Ascending aorta (tissue), 2 donors: ENCODE measurements at regions not wholly inside any gene's neighbourhood (a gene's known extent, or its start where the extent isn't known, plus 50 kb on each side); places are given as distances from the start of the nearest gene placed in this dataset.

Source experiments
- DNase-seq, 2 donors: peaks; one replicate each; pipeline ENCODE4 v3.0.0-alpha.2; 2019; ENCODE audit warnings: low spot score in 2 of 2
- H3K27ac ChIP-seq, 2 donors: fragments of 200-600 bp; sonication (generic); one replicate each; pipeline ENCODE4 v1.5.1; 2016 to 2017; ENCODE audit warnings: mild to moderate bottlenecking in 1 of 2
- H3K27me3 ChIP-seq: fragments of 200-600 bp; sonication (generic); one replicate; pipeline ENCODE4 v1.5.1; 2017
- H3K36me3 ChIP-seq, 2 donors: fragments of 200-600 bp; sonication (generic); one replicate each; pipeline ENCODE4 v1.5.1; 2016
- H3K4me1 ChIP-seq, 2 donors: fragments of 200-600 bp; sonication (generic); one replicate each; pipeline ENCODE4 v1.5.1; 2016 to 2017; ENCODE audit warnings: mild to moderate bottlenecking in 1 of 2
- H3K4me3 ChIP-seq, 2 donors: fragments of 200-600 bp; sonication (generic); one replicate each; pipeline ENCODE4 v1.5.1; 2016 to 2017; ENCODE audit warnings: mild to moderate bottlenecking in 1 of 2
- H3K9me3 ChIP-seq, 2 donors: fragments of 200-600 bp; sonication (generic); one replicate each; pipeline ENCODE4 v1.5.1; 2016
- intact Hi-C: fragments of 100-400 bp; cut with DNase I; formaldehyde crosslinking; loops from one replicate; pipeline ENCODE4 v1.15.1; 2023
- TF ChIP-seq, protein P1 (sequence below), 3 experiments: fragments of 200-600 bp in 2 of 3; fragments of 450-650 bp in 1 of 3; sonication (generic) in 2 of 3; IDR thresholded peaks; one replicate each; pipeline ENCODE4 v1.5.1; 2016 to 2019; ENCODE audit warnings: antibody characterized with exemption in 3 of 3, mild to moderate bottlenecking in 1 of 3, moderate library complexity in 1 of 3

DNA sequence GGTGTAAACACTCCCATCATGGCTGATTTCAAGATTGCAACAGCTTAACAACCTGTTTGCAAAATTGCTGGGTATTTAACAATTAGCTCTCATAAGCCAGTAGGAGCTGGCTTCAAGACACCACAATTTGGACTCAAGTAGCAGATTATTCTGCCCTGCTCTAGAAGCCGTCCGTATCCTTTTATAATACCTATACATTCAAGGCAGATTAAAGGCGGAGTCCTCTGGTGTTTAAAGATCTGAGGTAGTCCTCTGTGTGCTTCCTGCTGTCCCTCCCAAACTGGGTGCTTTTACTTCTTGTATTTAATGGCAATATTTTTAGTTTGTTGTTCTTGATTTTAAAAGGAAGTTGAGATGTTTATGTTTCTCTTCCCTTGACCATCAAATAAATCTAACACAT lies 62.2 kb upstream of the SOX4 start:
- Histone ChIP-seq H3K36me3 (no peaks in the 10 kb centered on the region), H3K27ac (no peak overlapping the region), H3K4me1 (no peaks in the 10 kb centered on the region), H3K9me3 (no peaks in the 10 kb centered on the region), H3K27me3 (no peaks in the 10 kb centered on the region), H3K4me3 (no peak overlapping the region)
- DNase-seq: no peak
- TF ChIP-seq, protein P1, sequence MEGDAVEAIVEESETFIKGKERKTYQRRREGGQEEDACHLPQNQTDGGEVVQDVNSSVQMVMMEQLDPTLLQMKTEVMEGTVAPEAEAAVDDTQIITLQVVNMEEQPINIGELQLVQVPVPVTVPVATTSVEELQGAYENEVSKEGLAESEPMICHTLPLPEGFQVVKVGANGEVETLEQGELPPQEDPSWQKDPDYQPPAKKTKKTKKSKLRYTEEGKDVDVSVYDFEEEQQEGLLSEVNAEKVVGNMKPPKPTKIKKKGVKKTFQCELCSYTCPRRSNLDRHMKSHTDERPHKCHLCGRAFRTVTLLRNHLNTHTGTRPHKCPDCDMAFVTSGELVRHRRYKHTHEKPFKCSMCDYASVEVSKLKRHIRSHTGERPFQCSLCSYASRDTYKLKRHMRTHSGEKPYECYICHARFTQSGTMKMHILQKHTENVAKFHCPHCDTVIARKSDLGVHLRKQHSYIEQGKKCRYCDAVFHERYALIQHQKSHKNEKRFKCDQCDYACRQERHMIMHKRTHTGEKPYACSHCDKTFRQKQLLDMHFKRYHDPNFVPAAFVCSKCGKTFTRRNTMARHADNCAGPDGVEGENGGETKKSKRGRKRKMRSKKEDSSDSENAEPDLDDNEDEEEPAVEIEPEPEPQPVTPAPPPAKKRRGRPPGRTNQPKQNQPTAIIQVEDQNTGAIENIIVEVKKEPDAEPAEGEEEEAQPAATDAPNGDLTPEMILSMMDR (IDR thresholded peaks at IDR 0.05): no peak
- intact Hi-C loops: no loop called here

- Histone ChIP-seq H3K9me3 (no peaks in the 10 kb centered on the region), H3K36me3 (no peaks in the 10 kb centered on the region), H3K4me1 (no peaks in the 10 kb centered on the region), H3K27me3 (no peaks in the 10 kb centered on the region), H3K4me3 (no peak overlapping the region), H3K27ac (no peak overlapping the region)
- TF ChIP-seq, protein P1 (IDR thresholded peaks at IDR 0.05): no peak
- DNase-seq: no peak
- intact Hi-C loops: no loop called here
Measured at GRCh38 chr6:21533678-21534077, 59.9 kb upstream of the SOX4 start.

DNA sequence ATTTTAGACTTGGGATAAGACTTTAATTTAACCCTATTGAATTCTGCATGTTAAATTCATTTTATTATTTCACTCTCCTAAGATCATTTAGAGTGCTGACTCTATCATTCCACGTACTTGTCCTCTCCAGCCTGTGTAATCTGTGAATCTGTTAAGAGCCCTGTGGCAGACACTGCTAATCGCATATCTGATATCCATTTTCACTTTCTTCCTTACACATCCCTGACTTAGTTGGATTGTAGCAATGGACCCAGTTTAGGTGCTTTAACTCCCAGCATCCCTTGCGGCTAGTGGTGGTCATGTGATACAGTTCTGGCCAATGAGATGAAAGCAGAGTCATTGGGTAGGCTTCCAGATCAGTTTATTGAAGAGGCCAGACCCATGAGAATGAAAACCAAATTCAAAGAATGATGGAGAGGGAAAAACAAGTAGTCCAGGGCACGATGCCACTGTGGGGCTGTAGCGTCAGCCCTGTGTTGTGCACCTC lies 57.2 kb upstream of the SOX4 start:
- H3K4me1 ChIP-seq: no peaks in the 10 kb centered on the region
- H3K4me3 ChIP-seq: no peak overlapping the region
- intact Hi-C loops: no loop called here
- no peaks in the 10 kb centered on the region for H3K27me3 ChIP-seq
- H3K9me3 ChIP-seq: no peaks in the 10 kb centered on the region
- H3K36me3 ChIP-seq: no peaks in the 10 kb centered on the region
- H3K27ac ChIP-seq: no peak overlapping the region
- TF ChIP-seq, protein P1 (IDR thresholded peaks at IDR 0.05): no peak
- no peak for DNase-seq

- no peaks in the 10 kb centered on the region for H3K27me3 ChIP-seq
- no peaks in the 10 kb centered on the region for H3K36me3 ChIP-seq
- no peaks in the 10 kb centered on the region for H3K9me3 ChIP-seq
- no peak for DNase-seq
- no peak overlapping the region for H3K4me3 ChIP-seq
- H3K27ac ChIP-seq: no peak overlapping the region
- TF ChIP-seq, protein P1 (IDR thresholded peaks at IDR 0.05): no peak
- no peaks in the 10 kb centered on the region for H3K4me1 ChIP-seq
- intact Hi-C loops: no loop called here
Measured at GRCh38 chr6:21537637-21538036, 55.9 kb upstream of the SOX4 start.

DNA sequence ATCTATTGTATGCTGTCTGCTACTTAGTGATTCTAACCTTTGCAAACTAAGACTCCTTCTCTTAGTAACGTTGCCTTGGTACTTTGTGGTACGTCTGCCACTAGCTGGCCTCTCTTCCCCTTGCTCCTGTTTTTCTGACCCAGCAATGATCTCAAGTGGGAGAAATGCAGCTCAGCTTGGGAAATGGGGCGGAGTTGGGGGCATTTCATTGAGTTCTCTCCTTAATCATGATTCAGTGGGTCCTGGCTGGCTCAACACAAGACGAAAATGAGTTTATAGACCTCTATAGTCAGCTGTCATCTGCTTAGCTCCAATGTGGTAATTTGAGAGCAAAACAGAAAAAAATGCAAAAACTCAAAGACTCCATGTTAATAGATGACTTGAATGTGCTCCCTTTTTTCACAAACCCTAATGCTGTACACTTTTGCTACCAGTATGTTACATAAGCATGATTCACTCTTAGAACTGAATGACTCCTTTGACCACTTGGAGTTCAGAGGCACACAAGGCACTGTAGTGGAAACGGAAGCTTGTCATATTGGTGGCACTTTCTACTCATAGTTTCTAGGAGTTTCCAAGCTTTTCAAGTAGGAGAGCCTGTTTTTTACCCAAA lies 55.3 kb upstream of the SOX4 start:
- Histone ChIP-seq H3K27ac (no peak overlapping the region), H3K4me1 (no peaks in the 10 kb centered on the region), H3K4me3 (no peak overlapping the region), H3K36me3 (no peaks in the 10 kb centered on the region), H3K27me3 (no peaks in the 10 kb centered on the region), H3K9me3 (no peaks in the 10 kb centered on the region)
- intact Hi-C loops: no loop called here
- TF ChIP-seq, protein P1 (IDR thresholded peaks at IDR 0.05): no peak
- DNase-seq: no peak
